CD14-positive monocyte (primary cell): ENCODE measurements at regions not wholly inside any gene's neighbourhood (a gene's known extent, or its start where the extent isn't known, plus 50 kb on each side); places are given as distances from the start of the nearest gene placed in this dataset.

Experiments
- DNase-seq, 3 donors: peaks; one replicate each; pipeline ENCODE4 v3.0.0-alpha.2; 2011 to 2022
- H2AFZ ChIP-seq: 2 replicates; pipeline ENCODE4 v1.6.0; 2012; ENCODE audit warnings: mild to moderate bottlenecking, low read depth, low read length, inconsistent platforms; ENCODE audit not compliant: insufficient read depth, poor library complexity, severe bottlenecking
- H3K27ac ChIP-seq, 2 donors: 1 replicate in 1 of 2; 2 replicates in 1 of 2; pipeline ENCODE4 v1.5.1; 2012 to 2013; ENCODE audit warnings: low read length in 2 of 2, control low read depth in 1 of 2, inconsistent platforms in 1 of 2, low read depth in 1 of 2, mild to moderate bottlenecking in 1 of 2
- H3K27me3 ChIP-seq, 2 donors: one replicate each; pipeline versions ENCODE4 v1.6.0 to v1.6.1; 2011 to 2013; ENCODE audit warnings: low read length in 2 of 2; ENCODE audit not compliant: control insufficient read depth in 2 of 2, insufficient read depth in 2 of 2
- H3K36me3 ChIP-seq, 2 donors: replicated peaks in 1 of 2; 1 replicate in 1 of 2; 2 replicates in 1 of 2; pipeline versions ENCODE4 v1.5.1 to v1.6.1; 2012 to 2013; ENCODE audit warnings: low read length in 2 of 2, control low read depth in 1 of 2, inconsistent platforms in 1 of 2, mild to moderate bottlenecking in 1 of 2; ENCODE audit not compliant: insufficient read depth in 2 of 2, control insufficient read depth in 1 of 2
- H3K4me1 ChIP-seq, 2 donors: 1 replicate in 1 of 2; 2 replicates in 1 of 2; pipeline versions ENCODE4 v1.5.1 to v1.6.1; 2012 to 2013; ENCODE audit warnings: low read length in 2 of 2, control low read depth in 1 of 2, inconsistent platforms in 1 of 2, mild to moderate bottlenecking in 1 of 2, moderate library complexity in 1 of 2; ENCODE audit not compliant: insufficient read depth in 2 of 2, control insufficient read depth in 1 of 2
- H3K4me2 ChIP-seq: replicated peaks from 2 replicates; pipeline ENCODE3; 2012; ENCODE audit warnings: low read length, moderate library complexity, mild to moderate bottlenecking; ENCODE audit not compliant: poor library complexity, severe bottlenecking; ENCODE audit errors: extremely low read depth
- H3K4me3 ChIP-seq, 3 experiments: fragments of 200-600 bp in 1 of 3; sonication (generic) in 1 of 3; replicated peaks in 1 of 3; 1 replicate in 2 of 3; 2 replicates in 1 of 3; pipeline ENCODE4 v1.5.1; 2011 to 2013; ENCODE audit warnings: low read length in 3 of 3, mild to moderate bottlenecking in 3 of 3, control low read depth in 2 of 3, low read depth in 2 of 3, inconsistent platforms in 1 of 3, moderate library complexity in 1 of 3
- H3K79me2 ChIP-seq: 2 replicates; pipeline ENCODE4 v1.6.0; 2012; ENCODE audit warnings: mild to moderate bottlenecking, control low read depth, inconsistent platforms, low read length, moderate library complexity; ENCODE audit not compliant: insufficient read depth
- H3K9ac ChIP-seq: 2 replicates; pipeline ENCODE4 v1.6.0; 2017; ENCODE audit warnings: low read length, mild to moderate bottlenecking; ENCODE audit not compliant: insufficient read depth, poor library complexity, severe bottlenecking
- H3K9me3 ChIP-seq, 2 donors: replicated peaks in 1 of 2; 1 replicate in 1 of 2; 2 replicates in 1 of 2; pipeline versions ENCODE4 v1.5.1 to v1.6.1; 2012 to 2013; ENCODE audit warnings: low read length in 2 of 2, control low read depth in 1 of 2; ENCODE audit not compliant: control insufficient read depth in 1 of 2, insufficient read depth in 1 of 2
- H4K20me1 ChIP-seq: 2 replicates; pipeline ENCODE4 v1.6.0; 2012; ENCODE audit warnings: mild to moderate bottlenecking, low read length, control low read depth, moderate library complexity; ENCODE audit not compliant: insufficient read depth
- H3K27ac Mint-ChIP-seq, 7 donors: one replicate each; pipeline ENCODE4 v1.8.0; 2020; ENCODE audit warnings: mild to moderate bottlenecking in 7 of 7, mixed read lengths in 7 of 7, moderate library complexity in 6 of 7, inconsistent platforms in 2 of 7
- H3K27me3 Mint-ChIP-seq, 3 donors: one replicate each; pipeline ENCODE4 v1.8.0; 2021 to 2022; ENCODE audit warnings: low read depth in 3 of 3, mild to moderate bottlenecking in 3 of 3, mixed read lengths in 3 of 3, moderate library complexity in 3 of 3, inconsistent platforms in 1 of 3
- H3K36me3 Mint-ChIP-seq, 2 donors: one replicate each; pipeline ENCODE4 v1.8.0; 2020; ENCODE audit warnings: mixed read lengths in 2 of 2, inconsistent platforms in 1 of 2, mild to moderate bottlenecking in 1 of 2
- H3K4me1 Mint-ChIP-seq: one replicate; pipeline ENCODE4 v1.8.0; 2020; ENCODE audit warnings: mild to moderate bottlenecking, mixed read lengths
- H3K4me3 Mint-ChIP-seq, 2 donors: one replicate each; pipeline ENCODE4 v1.8.0; 2020; ENCODE audit warnings: mild to moderate bottlenecking in 2 of 2, mixed read lengths in 2 of 2, moderate library complexity in 1 of 2
- H3K9me3 Mint-ChIP-seq, 7 donors: one replicate each; pipeline ENCODE4 v1.8.0; 2020 to 2022; ENCODE audit warnings: mixed read lengths in 7 of 7, mild to moderate bottlenecking in 6 of 7, moderate library complexity in 6 of 7, inconsistent platforms in 2 of 7
- WGBS: methylation state at CpG from one replicate; pipeline ENCODE4 v1.1.5; 2013; ENCODE audit warnings: missing lambda C conversion rate; ENCODE audit not compliant: insufficient coverage; 5-methylcytosine and 5-hydroxymethylcytosine counted together
- intact Hi-C, 2 donors: fragments of 100-400 bp; cut with micrococcal nuclease; formaldehyde crosslinking; loops; one replicate each; pipeline versions ENCODE4 v1.15.0 to v1.15.1; 2023
- TF ChIP-seq, protein P1 (sequence below): fragments of 200-600 bp; IDR thresholded peaks from one replicate; pipeline ENCODE4 v1.8.0; 2022; ENCODE audit warnings: antibody characterized with exemption, mild to moderate bottlenecking

DNA sequence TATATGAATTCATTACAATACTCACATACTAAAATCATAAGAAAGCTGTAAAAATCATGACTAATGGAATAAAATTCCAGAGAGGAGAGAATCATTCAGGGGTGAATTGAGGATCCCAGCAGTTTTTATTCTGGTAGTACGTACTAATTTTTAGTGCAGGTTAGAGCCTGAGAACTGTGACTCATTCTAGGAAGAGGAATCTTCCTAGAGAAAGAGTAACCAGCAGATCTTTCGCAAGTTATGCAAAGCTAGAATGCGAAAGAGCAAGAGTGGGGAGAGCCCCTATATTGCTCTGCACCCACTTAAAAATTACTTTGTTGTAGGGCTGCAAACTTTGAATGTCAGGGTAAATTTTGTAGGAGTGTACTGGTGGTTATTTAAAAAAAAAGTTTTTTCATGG is 303.6 kb upstream of the ARPP21 start:
- no peak overlapping the region for H3K9ac ChIP-seq
- H3K27me3 Mint-ChIP-seq = no peaks in the 10 kb centered on the region
- no peak for DNase-seq
- H3K27ac ChIP-seq = no peak overlapping the region
- no peaks in the 10 kb centered on the region for H3K79me2 ChIP-seq
- H3K9me3 ChIP-seq = no peaks in the 10 kb centered on the region
- no peaks in the 10 kb centered on the region for H3K4me1 Mint-ChIP-seq
- intact Hi-C loops = no loop called here
- no peaks in the 10 kb centered on the region for H3K36me3 Mint-ChIP-seq
- H3K9me3 Mint-ChIP-seq = peaks cover 0 to 3% (median 0%) of the 10 kb centered on the region in 7 donors
- H3K4me1 ChIP-seq = no peaks in the 10 kb centered on the region
- H2AFZ ChIP-seq = no peak overlapping the region
- no peak overlapping the region for H3K4me3 Mint-ChIP-seq
- 71% methylated on average over 1 of the region's 3 CpGs for WGBS
- H3K4me2 ChIP-seq = no peak overlapping the region
- no peaks in the 10 kb centered on the region for H4K20me1 ChIP-seq
- TF ChIP-seq, protein P1, sequence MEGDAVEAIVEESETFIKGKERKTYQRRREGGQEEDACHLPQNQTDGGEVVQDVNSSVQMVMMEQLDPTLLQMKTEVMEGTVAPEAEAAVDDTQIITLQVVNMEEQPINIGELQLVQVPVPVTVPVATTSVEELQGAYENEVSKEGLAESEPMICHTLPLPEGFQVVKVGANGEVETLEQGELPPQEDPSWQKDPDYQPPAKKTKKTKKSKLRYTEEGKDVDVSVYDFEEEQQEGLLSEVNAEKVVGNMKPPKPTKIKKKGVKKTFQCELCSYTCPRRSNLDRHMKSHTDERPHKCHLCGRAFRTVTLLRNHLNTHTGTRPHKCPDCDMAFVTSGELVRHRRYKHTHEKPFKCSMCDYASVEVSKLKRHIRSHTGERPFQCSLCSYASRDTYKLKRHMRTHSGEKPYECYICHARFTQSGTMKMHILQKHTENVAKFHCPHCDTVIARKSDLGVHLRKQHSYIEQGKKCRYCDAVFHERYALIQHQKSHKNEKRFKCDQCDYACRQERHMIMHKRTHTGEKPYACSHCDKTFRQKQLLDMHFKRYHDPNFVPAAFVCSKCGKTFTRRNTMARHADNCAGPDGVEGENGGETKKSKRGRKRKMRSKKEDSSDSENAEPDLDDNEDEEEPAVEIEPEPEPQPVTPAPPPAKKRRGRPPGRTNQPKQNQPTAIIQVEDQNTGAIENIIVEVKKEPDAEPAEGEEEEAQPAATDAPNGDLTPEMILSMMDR = no peak
- H3K4me3 ChIP-seq = no peak overlapping the region
- no peak overlapping the region for H3K27ac Mint-ChIP-seq
- H3K27me3 ChIP-seq = no peaks in the 10 kb centered on the region
- H3K36me3 ChIP-seq = no peaks in the 10 kb centered on the region

DNA sequence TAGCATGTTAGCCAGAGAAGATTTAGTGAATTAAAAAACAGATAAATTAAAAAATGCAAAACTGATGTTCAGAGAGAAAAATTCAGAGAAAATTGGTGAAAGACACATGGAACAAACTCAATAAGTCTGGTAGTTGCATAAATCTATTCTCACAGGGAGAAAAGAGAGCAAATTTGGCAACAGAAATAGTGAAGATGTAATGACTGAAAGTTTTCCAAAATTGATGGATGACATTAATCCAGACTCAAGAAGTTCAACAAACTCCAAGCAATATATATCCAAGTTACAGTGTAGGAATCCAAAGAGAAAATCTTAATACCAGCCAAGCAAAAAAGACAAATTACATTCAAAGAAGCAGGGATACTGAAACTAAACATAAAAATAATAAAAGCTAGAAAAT is 302.7 kb upstream of the ARPP21 start:
- TF ChIP-seq, protein P1 = no peak
- no peak for DNase-seq
- Histone ChIP-seq H3K4me1 (no peaks in the 10 kb centered on the region), H2AFZ (no peak overlapping the region), H3K4me3 (no peak overlapping the region), H3K9me3 (no peaks in the 10 kb centered on the region), H3K36me3 (no peaks in the 10 kb centered on the region), H3K27me3 (no peaks in the 10 kb centered on the region), H3K9ac (no peak overlapping the region), H3K79me2 (no peaks in the 10 kb centered on the region), H3K4me2 (no peak overlapping the region), H4K20me1 (no peaks in the 10 kb centered on the region), H3K27ac (no peak overlapping the region)
- H3K27me3 Mint-ChIP-seq = no peaks in the 10 kb centered on the region
- no peaks in the 10 kb centered on the region for H3K4me1 Mint-ChIP-seq
- peaks cover 0 to 3% (median 0%) of the 10 kb centered on the region in 7 donors for H3K9me3 Mint-ChIP-seq
- no peak overlapping the region for H3K27ac Mint-ChIP-seq
- intact Hi-C loops = no loop called here
- no peak overlapping the region for H3K4me3 Mint-ChIP-seq
- no peaks in the 10 kb centered on the region for H3K36me3 Mint-ChIP-seq
